GM19099 (cell line): ENCODE measurements at regions not wholly inside any gene's neighbourhood (a gene's known extent, or its start where the extent isn't known, plus 50 kb on each side); places are given as distances from the start of the nearest gene placed in this dataset.

Source experiments
- POLR2A ChIP-seq: IDR thresholded peaks from 3 replicates; pipeline ENCODE4 v1.6.1; 2011; ENCODE audit warnings: low read depth; ENCODE audit not compliant: insufficient read length; ENCODE audit errors: extremely low read depth

DNA sequence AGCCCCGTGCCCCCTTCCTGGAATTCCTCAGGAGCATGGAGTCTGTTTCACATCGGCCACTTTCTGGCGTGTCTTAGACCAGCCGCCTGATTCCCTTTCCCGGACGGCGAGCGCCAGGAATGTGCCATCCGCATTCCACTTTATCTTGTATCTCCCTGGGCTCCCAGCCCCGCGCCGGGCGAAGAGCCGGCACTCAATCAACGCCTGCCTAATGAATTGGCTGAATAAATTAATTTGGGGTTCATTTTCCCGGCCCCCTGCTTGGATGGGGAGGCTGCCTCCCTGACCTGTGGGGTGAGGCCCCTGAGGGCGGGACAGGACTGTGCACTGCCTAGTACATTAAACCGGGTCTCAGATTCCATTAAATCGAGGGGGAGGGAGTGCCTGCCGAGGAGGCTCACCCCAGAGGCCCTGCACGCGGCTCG is 282.3 kb upstream of the TNRC6C start:
- no peak for TF ChIP-seq POLR2A

DNA sequence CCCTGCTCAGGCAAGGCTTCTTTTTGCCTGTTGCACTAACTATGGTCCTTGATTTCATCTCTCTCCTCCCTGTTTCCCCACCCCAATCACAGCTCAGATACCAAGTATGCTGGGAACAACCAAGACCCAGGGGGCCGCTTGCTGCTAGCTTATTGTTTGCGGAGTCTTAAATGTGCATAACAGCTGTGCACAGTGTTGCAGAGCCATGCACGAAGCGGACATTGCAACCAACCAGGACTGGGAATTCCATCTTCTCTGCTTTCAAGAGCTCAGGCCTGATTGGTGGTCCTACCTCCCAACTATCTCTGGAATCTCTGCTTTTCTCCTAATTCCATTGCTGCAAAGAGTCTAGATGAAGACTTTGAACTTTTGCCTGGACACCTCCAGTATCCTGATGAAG is 281.3 kb upstream of the TNRC6C start:
- TF ChIP-seq POLR2A: no peak

DNA sequence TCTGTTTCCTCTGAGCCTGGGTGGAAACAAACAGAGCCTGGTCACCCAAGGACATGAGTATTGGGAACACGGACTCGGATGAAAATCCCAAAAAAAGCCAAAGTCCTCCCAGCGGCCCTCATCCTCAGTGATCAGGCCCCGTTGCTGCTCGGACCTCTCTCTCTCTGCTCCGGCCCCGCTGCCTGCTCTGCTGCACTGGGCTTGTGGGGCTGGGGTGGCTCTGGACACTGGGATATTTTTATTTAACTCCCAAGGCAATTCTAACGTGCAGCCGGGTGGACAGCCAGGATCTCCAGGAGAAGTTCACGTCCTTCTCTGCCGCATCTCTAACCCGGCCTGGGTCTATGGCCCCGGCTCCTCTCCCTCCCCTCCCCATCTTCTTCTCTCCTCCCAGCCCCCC is 280.9 kb upstream of the TNRC6C start:
- no peak for TF ChIP-seq POLR2A

DNA sequence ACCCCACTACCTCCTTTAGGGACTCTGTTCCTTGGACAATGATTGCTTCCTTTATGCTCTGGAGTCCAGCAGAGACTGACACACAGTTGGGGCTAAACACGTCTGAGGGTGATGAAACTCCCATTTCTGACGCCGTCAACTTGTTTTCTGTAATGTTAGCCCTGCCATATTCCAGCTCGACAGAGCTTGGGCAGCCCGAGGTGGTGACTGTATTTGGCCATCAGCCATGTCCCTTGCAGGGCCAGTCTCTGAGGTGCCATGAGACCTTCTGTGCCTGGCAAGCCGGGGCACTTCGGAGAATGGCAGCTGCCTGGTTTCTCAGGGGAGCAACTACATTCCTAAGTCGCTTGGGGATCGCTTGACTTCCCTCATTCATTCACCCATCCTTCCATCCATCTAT is 278.9 kb upstream of the TNRC6C start:
- TF ChIP-seq POLR2A: no peak

DNA sequence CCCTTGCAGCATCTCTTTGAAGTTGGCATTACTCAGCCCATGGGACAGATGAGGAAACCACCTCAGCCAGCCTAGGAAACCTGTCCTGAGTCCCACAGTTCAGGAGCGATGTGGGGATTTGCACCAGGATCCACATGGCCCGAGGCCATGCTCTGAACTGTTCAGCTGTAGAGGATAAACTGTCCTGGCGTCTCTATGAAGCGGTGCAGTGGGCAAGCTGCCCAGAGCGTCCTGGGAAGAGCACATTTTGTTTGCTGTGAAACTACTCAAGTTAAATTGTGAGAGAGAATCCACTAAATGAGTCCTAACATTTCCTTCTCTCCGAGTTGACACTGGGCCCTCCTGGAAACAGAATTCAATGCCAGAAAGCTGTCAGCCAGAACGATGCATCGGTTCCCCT is 276.6 kb upstream of the TNRC6C start:
- TF ChIP-seq POLR2A: no peak

DNA sequence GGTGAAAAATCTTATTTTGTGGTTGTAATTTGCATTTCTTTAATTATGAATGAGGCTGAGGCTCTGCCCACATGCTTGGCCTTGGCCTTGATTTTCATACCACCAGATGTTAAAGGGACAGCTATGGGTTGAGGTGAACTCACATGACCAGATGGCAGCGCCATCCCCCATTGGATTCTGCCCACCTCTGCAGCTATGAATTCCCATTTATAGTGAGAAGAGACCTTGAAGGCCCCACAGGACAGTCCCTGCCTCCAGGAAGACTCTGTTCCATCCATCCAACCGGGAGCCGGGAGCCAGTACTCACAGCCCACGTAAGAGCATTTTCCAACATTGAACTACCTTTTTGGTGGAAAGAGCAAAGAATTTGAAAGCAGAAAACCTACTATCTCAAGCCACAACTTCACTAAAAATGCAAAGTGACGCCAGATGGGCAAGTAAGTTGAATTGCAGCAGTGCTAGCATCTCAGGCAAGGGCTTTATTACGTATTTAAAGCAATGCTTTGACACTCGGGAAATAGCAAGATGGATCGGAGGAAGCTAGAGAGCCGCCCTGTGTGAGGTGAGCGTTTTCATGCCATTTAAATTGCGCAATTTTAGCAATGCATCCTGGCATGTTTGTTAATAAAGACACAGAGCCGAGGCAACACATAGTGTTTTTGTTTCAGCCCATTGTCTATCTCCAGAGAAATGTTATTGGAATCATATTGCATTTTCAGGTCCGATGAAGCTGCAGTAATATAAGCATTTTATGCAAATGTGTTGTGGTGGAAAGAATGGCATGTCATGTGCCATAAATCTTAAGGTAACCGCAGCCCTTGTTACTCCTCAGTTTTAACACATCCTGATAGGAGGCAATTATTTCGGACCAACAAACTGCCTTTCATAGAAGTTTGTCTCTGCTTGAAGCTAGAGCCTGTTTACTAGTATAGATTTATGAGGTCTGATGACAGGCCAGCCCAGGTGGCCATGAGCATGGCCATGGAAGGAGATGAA is 273.4 kb upstream of the TNRC6C start:
- no peak for TF ChIP-seq POLR2A

DNA sequence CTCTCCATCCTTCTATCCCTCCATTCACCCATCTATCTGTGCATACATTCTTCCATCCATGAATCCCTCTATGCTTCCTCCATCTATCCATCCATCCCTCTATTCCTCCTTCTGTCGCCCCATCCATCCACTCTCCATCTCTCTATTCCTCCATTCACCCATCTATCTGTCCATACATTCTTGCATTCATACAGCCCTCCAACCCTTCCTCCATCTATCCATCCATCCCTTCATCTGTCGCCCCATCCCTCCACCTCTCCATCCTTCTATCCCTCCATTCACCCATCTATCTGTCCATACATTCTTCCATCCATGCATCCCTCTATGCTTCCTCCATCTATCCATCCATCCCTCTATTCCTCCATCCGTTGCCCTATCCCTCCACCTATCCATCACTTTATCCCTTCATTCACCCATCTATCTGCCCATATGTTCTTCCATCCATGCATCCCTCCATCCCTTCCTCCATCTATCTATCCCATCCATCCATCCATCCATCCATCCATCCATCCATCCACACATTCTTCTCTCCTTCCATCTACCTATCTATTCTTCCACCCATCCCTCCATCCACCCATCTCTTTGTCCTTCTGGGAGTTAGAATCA is 272.5 kb upstream of the TNRC6C start:
- TF ChIP-seq POLR2A: no peak

DNA sequence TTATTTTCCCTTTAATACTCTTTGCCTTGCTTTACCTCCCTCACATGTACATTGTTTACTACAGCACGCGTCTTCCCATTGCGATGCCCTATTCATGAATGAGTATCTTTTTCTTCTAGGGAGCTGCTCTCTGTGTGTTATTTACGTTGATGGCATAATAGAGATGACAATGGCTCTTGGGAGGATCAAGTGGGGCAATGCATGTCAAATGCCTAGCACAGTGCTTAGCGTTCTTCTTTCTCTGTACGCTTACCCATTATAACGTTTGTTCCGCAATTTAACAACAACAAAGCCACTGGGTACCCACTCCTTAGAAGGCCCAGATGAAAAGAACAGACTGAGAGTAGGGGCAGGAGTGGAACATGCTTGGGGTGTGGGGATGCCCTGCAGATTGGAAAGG is 271.6 kb upstream of the TNRC6C start:
- no peak for TF ChIP-seq POLR2A

DNA sequence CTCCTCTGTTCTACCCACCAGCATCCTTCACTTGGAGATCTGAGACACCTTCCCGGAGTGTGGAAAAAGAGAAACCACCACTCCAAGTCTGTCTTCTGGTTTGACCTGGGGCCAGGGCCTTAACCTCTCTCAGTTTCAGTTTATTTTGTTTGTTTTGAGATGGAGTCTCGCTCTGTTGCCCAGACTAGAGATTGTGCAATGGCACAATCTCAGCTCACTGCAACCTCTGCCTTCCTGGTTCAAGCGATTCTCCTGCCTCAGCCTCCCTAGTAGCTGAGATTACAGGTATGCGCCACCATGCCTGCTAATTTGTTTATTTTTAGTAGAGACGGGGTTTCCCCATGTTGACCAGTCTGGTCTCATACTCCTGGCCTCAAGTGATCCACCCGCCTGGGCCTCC is 271.1 kb upstream of the TNRC6C start:
- TF ChIP-seq POLR2A: no peak

DNA sequence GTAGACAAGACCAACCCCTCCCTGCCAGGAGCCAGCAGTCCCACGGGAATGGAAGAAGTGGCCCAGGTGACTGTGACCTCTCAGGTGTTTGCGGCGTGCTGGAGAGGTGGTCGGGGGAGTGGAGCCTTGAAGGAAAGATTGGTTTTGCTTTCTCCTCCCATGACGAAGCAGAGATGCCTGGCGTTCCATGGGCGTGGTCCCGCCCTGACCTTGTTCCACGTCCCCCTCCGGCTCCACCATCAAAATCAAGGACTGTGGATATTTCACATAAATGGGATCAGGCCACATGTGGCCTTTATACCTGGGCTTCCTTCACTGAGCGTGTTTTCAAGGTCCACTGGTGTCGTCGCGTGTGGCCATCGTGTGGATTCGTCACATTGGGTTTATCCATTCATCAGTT is 270.6 kb upstream of the TNRC6C start:
- no peak for TF ChIP-seq POLR2A

DNA sequence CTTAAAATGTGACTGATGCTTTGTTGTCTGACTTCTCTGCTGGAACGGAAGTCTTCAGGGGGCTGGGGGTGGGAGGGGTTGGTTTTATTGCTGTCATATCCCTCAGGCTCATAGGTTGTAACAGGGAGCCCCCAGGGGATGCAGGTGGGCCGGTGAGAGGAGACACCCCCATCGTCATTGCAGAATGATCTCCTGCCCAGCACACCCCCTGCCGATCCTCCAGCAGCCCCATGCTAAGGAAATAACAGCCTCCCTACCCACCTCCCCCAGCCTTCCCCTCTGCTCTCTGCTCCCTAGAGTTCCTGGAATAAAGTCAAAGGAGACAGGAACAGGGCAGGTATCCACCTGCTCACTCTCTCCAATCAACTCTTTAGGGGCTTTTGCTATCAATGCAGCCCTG is 270.1 kb upstream of the TNRC6C start:
- no peak for TF ChIP-seq POLR2A

DNA sequence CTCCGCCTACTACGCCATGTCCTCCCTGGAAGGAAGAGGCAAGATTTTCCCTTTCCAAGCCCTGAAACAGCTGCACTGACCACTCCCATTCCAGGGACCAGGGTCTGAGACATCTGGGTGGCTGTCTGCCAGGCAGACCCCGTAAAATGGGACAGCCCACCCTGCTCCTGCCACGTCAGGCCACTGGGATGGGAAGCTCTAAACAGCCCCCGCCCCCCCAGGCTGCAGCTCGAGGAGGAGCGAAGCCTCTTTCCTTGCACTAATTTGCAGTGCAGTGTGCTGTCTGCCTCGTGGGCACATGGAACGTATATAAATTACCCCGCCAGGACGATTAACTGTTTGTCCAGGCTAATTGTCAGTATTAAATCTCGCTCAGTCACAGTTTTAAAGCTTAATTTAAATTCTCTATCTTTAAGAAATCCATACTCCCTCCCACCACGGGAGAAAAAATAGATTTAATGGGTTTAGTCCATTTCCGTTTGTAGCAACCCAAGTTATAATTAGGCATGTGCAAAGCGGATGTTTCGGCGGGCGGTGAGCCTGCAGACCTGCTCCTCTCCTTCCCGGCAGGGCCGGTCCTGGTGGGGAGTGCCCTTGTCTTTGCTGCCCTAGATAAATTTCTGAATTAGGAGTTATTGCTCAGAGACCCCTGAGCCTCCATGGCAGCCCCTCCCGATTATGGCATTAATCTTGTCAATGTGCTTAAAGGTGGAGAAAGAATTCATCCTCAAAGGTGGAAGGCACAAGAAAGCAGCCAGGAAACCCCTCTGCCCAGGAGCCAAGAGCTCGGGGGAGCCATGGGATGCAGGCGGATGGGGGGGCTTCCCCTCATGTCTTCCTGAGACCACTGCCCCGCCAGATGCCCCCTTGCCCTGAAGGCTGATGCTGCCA is 268.0 kb upstream of the TNRC6C start:
- TF ChIP-seq POLR2A: no peak

DNA sequence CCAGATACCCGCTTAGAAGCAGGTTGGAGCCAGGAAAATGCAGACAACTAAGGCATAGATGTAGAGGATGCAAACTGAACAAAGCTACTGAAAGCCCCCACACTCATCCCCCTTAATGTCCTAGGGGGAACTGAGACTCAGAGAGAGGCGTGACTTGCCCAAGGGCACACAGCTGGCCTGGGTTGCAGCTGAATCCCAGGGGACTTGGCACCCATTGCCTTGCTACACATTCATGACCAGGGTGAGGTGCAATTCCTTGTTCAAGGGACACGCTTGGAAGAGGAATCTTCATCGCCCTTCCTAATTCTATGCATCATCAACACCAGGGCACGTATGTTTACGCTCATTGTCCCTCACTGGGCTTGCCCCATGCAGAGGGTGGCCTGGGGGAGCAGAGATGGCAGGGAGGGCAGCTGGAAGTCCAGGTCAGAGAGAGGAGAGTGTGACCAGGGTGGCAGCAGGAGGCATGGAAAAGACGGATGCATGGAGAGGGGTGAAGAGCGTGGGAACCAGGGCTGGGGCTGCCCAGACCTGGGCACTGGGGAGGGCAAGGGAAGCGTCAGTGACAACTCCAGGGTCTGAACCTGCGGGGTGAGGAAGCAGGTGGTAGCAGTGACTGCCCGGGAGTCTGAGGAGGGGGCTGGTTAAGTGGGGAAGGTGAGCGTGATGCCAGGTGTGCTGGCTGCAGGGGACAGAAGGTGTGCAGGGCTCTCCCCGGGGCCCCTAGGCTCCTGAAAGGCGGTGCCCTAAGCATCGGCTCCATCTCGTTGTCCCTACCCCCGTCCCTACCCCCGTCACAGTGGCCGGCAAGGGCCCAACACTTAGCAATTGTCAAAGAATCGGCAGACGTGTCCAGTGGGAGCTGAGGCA is 267.1 kb upstream of the TNRC6C start:
- no peak for TF ChIP-seq POLR2A

DNA sequence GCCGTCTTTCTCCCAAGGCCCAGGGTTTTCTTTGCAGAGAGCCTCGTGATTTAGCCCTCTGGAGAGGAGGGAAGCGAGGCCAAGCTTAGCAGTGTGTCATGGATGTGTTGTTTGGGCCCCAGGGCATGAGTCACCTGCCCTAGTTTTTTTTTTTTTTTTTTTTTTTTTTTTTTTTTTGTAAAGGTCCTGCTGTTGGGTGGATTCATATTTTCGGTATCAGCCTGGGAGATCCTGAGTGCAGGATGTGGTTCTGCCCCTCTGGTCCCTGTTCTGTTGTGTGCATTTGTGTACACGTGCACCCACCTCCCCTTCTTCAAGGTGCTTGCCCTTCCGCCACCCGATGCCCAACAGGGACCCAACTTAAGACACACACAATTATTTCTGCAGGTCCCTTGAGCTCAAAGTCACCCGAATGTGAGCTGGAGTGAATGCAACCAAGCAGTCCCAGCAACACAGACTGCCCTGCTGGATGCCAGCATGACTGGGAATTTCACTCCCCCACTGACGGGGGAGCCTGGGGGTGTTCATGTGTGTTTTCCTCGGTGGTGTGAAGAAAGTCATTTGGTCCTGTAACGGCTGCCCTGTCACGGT is 265.8 kb upstream of the TNRC6C start:
- TF ChIP-seq POLR2A: no peak

DNA sequence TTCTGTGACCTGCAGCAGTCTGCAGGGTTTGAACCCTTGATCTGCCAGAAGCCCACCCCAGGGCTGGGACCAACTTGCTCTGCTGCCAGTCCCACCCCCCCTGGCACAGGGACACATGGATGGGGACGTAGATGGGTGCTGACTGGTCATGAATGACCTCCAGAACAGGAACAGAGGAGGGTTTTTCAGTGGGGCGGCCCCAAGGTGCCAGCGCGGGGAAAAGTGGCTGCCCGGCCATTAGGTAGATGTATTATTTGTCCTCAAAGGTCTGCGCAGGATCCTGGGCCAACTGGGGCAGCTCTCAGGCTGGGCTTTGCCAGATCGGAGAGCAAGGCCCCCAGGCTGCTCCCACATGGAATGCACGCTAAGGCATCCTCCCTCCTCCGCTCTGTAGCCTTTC is 265.2 kb upstream of the TNRC6C start:
- no peak for TF ChIP-seq POLR2A

DNA sequence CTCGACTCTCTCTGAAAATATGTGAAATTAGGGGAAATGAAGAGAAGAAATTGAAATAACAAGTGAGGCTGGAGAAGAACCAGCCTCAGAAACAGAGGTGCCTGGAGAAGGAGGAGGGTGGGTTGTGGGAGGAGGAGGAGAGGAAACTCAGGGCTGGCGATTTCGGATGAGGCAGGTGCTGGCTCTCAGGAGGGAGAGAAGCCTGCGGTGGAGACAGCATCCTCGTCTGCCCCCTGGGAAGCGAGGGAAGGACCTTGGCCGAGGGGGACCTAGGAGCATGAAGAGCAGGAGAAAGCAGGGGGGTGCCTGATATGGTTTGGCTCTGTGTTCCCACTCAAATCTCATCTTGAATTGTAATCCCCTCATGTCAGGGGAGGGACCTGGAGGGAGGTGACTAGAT is 264.7 kb upstream of the TNRC6C start:
- TF ChIP-seq POLR2A: no peak
